Embryonic facial prominence (tissue), 1 donor: ENCODE measurements at regions not wholly inside any gene's neighbourhood (a gene's known extent, or its start where the extent isn't known, plus 50 kb on each side); places are given as distances from the start of the nearest gene placed in this dataset.
"Not testable (repeated sequence)": the region's sequence is repeated elsewhere in the genome, so short reads cannot be mapped to it uniquely, and the experiment has no call there.

Experiments used
- DNase-seq: peaks from one replicate; pipeline ENCODE4 v3.0.0-alpha.2; 2016; ENCODE audit errors: extremely low spot score

DNA sequence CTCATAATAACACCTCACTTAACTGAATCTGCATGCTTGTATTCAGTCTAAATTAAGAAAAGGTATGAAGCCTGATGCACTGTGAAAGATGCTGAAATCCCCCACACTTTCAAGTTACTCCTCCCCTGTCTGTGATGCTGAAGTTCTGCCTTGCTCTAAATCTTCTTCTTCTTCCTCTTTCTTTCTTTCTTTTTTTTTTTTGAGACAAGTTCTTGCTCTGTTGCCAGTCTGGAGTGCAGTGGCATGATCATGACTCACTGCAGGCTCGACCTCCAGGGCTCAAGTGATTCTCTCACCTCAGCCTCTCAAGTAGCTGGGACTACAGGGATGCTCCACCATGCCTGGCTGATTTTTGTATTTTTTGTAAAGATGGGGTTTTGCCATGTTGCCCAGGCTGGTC, 231.0 kb upstream of the B3GALT2 start:
- DNase-seq, result no peak

DNA sequence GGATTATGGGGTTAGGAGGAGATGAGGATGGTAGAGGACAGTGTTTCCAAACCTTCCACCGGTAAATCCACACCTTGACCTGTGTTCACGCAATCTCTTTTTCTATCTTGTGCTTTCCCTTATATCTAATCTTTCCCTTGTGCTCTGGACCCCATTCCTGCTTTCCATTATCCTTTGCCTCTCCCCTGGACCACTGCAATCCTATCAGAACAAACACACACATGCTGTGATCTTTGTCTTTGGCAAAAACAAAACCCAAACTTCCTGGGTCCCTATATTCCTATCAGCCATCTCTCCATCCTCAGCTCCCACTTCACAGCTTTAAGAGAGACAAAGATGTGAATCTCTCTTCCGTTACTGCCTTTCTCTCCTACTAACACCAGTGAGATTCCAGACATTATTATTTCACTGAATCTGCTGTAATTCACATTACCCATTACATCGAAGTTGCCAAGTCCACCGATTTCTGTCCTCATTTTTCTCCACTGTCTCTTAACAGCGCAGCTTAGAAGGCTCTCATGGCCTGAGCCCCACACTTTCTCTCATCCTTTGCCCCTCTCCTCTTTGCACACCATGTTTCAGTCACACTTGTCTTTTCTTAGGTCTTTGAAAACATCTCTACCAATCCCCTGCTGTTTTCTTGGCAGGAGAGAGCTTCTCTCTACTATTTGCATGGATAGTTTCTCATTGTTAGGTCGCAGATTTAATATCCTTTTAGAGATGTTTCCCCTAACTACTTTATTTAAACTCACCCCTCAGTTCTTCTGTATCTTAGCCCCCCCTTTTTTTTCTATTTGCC, 230.0 kb upstream of the B3GALT2 start:
- no peak for DNase-seq

GRCh38 chr1:193415256-193415655, 228.8 kb upstream of the B3GALT2 start:
- DNase-seq, result no peak

DNA sequence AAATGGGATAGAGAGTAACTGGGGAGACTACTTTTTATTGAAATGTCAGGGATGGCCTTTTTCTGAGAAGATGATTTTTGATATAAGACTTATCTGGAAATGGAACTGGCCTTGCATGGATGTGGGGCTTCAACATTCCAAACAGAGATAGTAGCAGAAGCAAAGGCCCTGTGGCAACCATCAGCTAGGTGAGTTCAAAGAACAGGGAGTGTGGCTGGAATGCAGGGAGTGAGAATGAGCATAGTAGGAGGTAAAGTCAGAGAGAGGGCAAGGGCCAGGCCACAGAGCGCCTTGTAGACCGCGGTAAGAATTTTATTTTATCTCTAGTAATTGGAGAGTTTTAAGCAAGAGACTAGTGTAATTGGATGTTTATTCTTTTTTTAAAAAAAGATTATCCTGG, 227.0 kb upstream of the B3GALT2 start:
- no peak for DNase-seq

GRCh38 chr1:193412748-193413147, 226.3 kb upstream of the B3GALT2 start:
- no peak for DNase-seq

- DNase-seq, result no peak
Measured at GRCh38 chr1:193411714-193412113, 225.3 kb upstream of the B3GALT2 start.

- DNase-seq, result no peak
Measured at GRCh38 chr1:193411215-193411614, 224.8 kb upstream of the B3GALT2 start.

- DNase-seq, result no peak
Measured at GRCh38 chr1:193408782-193409293, 222.4 kb upstream of the B3GALT2 start.

DNA sequence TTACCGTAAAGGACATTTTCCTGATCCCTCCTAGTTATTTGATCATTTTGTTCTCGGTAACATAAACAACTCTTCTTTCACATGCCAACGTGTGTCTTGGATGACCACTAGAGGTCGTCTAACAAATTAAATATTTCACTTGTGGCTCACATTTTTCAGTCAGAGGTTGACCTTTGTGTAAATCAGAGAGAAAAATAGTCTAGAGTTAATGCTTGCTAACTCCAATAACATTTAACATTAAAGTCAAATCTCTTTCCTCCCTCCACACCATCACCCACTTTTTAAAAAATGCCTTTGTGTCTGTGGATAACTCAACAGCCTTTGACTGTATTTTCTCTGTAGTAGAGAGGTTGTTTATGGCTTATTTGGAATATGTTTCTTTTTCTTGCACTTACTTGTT, 220.5 kb upstream of the B3GALT2 start:
- no peak for DNase-seq

DNA sequence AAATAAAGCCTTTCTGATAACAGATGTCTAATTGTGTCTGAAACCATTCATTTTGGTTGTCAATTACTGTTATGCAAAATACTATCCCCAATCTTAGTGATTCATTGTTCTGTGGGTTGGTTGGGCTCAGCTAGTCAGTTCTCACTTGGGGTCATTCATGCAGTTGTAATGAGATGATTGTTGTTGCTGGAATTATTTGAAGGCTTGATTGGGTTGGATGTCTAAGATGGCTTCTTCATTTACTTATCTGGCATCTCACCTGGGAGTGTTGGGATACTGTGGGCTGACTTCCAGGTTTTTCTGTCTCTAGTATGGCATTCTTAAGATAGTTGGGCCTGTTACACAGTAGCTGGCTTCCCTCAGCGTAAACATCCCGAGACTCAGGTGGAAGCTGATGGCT, 217.8 kb upstream of the B3GALT2 start:
- no peak for DNase-seq

DNA sequence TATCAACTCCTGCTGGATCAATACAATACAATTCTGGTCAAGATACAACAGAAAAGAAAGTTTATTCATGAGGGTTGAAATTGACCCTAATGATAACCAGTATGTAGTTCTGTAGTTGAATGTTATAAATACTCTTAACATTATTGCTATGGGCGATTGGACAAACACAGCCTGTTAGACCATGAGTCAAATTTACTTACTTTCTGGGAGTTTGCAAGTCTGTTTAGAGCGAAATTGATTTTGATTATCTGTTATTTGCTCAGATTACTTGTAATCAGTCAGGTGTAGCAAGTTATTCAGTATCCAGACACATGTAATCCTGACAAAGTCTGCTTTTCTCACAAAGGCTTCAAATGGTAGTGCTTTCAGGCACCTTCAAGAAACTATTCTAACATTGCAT, 216.6 kb upstream of the B3GALT2 start:
- DNase-seq, result no peak

- no peak for DNase-seq
Measured at GRCh38 chr1:193402037-193402436, 215.6 kb upstream of the B3GALT2 start.

GRCh38 chr1:193394336-193394735, 207.9 kb upstream of the B3GALT2 start:
- no peak for DNase-seq

- no peak for DNase-seq
Measured at GRCh38 chr1:193392686-193393085, 206.3 kb upstream of the B3GALT2 start.

- no peak for DNase-seq
Measured at GRCh38 chr1:193388683-193389082, 202.3 kb upstream of the B3GALT2 start.

DNA sequence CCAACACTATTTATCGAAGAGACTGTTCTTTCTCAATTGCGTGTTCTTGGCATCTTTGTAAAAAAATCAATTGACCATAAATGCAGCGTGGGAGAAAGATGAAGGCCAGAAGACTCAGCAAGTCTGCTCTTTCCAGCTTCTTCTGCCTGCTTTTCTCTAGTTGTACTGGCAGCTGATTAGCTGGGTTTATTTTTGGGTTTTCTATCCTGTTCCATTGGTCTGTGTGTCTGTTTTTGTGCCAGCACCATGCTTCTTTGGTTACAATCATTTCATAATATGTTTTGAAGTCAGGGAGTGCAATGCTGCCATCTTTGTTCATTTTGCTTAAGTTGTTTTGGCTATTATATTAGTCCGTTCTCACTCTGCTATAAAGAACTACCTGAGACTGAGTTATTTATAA, 201.8 kb upstream of the B3GALT2 start:
- no peak for DNase-seq

- DNase-seq, result no peak
Measured at GRCh38 chr1:193387406-193387805, 201.0 kb upstream of the B3GALT2 start.

GRCh38 chr1:193378451-193378850, 192.0 kb upstream of the B3GALT2 start:
- DNase-seq, result not testable (repeated sequence)

GRCh38 chr1:193377472-193377871, 191.1 kb upstream of the B3GALT2 start:
- DNase-seq, result no peak

DNA sequence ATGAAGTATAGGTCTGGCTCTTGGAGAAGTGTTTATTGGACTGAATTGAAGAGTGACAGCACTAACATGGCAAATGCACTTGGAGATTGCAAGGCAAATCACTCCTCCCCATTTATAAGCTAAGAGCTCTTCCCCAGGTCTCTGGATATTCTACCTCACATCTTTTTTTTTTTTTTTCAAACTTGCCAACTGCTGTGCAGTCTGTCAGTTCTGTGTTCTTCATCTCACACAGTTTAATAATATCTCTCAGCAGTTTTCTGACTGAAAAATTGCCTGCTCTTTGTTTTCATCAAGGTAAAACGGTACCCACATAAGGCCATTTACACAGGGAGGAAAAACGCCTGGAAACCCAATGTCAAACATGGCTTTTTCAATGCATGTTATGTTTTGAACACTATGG, 186.1 kb upstream of the B3GALT2 start:
- no peak for DNase-seq

DNA sequence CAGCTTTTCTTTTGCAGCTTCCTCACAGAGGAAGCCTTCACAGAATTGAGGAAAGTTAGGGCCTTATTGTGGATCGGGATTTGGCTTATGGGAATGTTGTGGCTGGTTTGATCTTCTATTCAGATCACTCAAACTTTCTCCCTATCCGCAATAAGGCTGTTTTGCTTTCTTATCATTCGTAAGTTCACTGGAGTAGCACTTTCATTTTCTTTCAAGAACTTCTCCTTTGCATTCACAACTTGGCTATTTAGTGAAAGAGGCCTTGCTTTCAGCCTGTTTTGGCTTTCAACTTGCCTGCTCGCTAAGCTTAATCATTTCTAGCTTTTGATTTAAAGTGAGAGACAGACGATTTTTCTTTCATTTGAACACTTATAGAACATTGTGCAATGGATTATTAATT, 181.9 kb upstream of the B3GALT2 start:
- DNase-seq, result no peak

- DNase-seq, result no peak
Measured at GRCh38 chr1:193367863-193368262, 181.4 kb upstream of the B3GALT2 start.

- DNase-seq, result no peak
Measured at GRCh38 chr1:193366764-193367507, 180.5 kb upstream of the B3GALT2 start.
